H1 (cell line): ENCODE measurements at regions not wholly inside any gene's neighbourhood (a gene's known extent, or its start where the extent isn't known, plus 50 kb on each side); places are given as distances from the start of the nearest gene placed in this dataset.

Source experiments
- HDAC6 ChIP-seq: IDR thresholded peaks from one replicate; pipeline ENCODE4 v1.7.1; 2012; ENCODE audit warnings: low read depth, mild to moderate bottlenecking, inconsistent platforms, low read length, moderate library complexity
- NANOG ChIP-seq: IDR thresholded peaks from 2 replicates; pipeline ENCODE4 v1.6.1; 2011; ENCODE audit warnings: low read length, low read depth, mild to moderate bottlenecking, inconsistent platforms; ENCODE audit not compliant: insufficient read depth, poor library complexity, severe bottlenecking
- SP1 ChIP-seq: IDR thresholded peaks from 2 replicates; pipeline ENCODE4 v1.6.1; 2011; ENCODE audit warnings: low read depth, low read length

DNA sequence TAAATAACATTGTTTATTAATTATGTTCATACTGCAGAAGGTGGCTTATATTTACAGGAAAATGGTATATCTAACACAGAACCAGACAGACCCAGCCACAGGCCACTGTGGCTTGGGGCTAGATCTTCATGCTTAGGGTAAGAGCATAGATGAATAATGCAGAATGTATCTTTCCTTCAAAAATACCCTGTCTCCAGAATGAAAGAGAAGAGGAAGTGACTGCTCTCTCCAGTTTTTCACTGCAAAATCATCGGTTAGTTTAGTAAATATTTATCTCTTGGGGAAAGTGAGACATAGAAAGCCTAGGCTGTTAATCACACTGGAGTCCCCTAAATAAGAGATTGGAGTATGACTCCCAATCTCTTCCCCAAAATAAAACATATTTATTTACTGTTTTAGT lies 453.7 kb downstream of the NAV3 start (continued):
- TF ChIP-seq HDAC6: no peak
- no peak for TF ChIP-seq NANOG
- TF ChIP-seq SP1: no peak
